Upper lobe of left lung (tissue), 4 donors: ENCODE measurements at regions not wholly inside any gene's neighbourhood (a gene's known extent, or its start where the extent isn't known, plus 50 kb on each side); places are given as distances from the start of the nearest gene placed in this dataset.

Source experiments
- CTCF ChIP-seq, 6 experiments: fragments of 450-650 bp in 4 of 6; fragments of 200-600 bp in 2 of 6; sonication (generic) in 2 of 6; IDR thresholded peaks; one replicate each; pipeline ENCODE4 v1.5.1; 2016 to 2019; ENCODE audit warnings: antibody characterized with exemption in 6 of 6
- EP300 ChIP-seq, 4 donors: sonication (generic); formaldehyde crosslinking; IDR thresholded peaks; one replicate each; pipeline ENCODE4 v1.5.1; 2017; ENCODE audit warnings: antibody characterized with exemption in 4 of 4, control low read depth in 2 of 4
- POLR2A ChIP-seq, 4 donors: fragments of 450-650 bp; IDR thresholded peaks; one replicate each; pipeline ENCODE4 v1.5.1; 2016 to 2017; ENCODE audit warnings: antibody characterized with exemption in 4 of 4, mild to moderate bottlenecking in 2 of 4
- POLR2AphosphoS5 ChIP-seq, 2 donors: sonication (generic); formaldehyde crosslinking; IDR thresholded peaks; one replicate each; pipeline ENCODE4 v1.5.1; 2017; ENCODE audit warnings: antibody characterized with exemption in 2 of 2

GRCh38 chr15:69515926-69516325 lies 63.3 kb downstream of the RPLP1 start:
- TF ChIP-seq EP300 (IDR thresholded peaks at IDR 0.05) (no peak), CTCF (IDR thresholded peaks at IDR 0.05) (no peak), POLR2AphosphoS5 (IDR thresholded peaks at IDR 0.05) (no peak), POLR2A (IDR thresholded peaks at IDR 0.05) (no peak)
